Testis (tissue), 2 donors: ENCODE measurements at regions not wholly inside any gene's neighbourhood (a gene's known extent, or its start where the extent isn't known, plus 50 kb on each side); places are given as distances from the start of the nearest gene placed in this dataset.

ENCODE experiments used
- DNase-seq: peaks from one replicate; pipeline ENCODE4 v3.0.0-alpha.2; 2019
- H3K27ac ChIP-seq, 2 donors: fragments of 200-600 bp; sonication (generic); one replicate each; pipeline ENCODE4 v1.5.1; 2019
- H3K27me3 ChIP-seq: fragments of 200-600 bp; sonication (generic); one replicate; pipeline ENCODE4 v1.5.1; 2019
- H3K36me3 ChIP-seq: fragments of 200-600 bp; sonication (generic); one replicate; pipeline ENCODE4 v1.5.1; 2017; ENCODE audit warnings: low read depth; ENCODE audit errors: missing control alignments
- H3K4me1 ChIP-seq: fragments of 200-600 bp; sonication (generic); one replicate; pipeline ENCODE4 v1.5.1; 2019
- H3K4me3 ChIP-seq, 2 donors: fragments of 200-600 bp; sonication (generic); one replicate each; pipeline ENCODE4 v1.5.1; 2017 to 2019
- H3K9me3 ChIP-seq: fragments of 200-600 bp; sonication (generic); one replicate; pipeline ENCODE4 v1.5.1; 2017
- POLR2A ChIP-seq: fragments of 450-650 bp; IDR thresholded peaks from one replicate; pipeline ENCODE4 v1.6.1; 2017; ENCODE audit warnings: antibody characterized with exemption, mild to moderate bottlenecking, moderate library complexity
- WGBS, 2 donors: methylation state at CpG; one replicate each; pipeline ENCODE4 v1.1.5; 2018; 5-methylcytosine and 5-hydroxymethylcytosine counted together
- intact Hi-C: fragments of 100-400 bp; cut with DNase I; formaldehyde crosslinking; loops from one replicate; pipeline ENCODE4 v1.15.1; 2023; ENCODE audit warnings: low total_unique reads
- TF ChIP-seq, protein P1 (sequence below), 3 experiments: fragments of 450-650 bp in 2 of 3; fragments of 200-600 bp in 1 of 3; sonication (generic) in 1 of 3; IDR thresholded peaks; one replicate each; pipeline ENCODE4 v1.5.1; 2016 to 2019; ENCODE audit warnings: antibody characterized with exemption in 3 of 3, mild to moderate bottlenecking in 2 of 3, moderate library complexity in 1 of 3

DNA sequence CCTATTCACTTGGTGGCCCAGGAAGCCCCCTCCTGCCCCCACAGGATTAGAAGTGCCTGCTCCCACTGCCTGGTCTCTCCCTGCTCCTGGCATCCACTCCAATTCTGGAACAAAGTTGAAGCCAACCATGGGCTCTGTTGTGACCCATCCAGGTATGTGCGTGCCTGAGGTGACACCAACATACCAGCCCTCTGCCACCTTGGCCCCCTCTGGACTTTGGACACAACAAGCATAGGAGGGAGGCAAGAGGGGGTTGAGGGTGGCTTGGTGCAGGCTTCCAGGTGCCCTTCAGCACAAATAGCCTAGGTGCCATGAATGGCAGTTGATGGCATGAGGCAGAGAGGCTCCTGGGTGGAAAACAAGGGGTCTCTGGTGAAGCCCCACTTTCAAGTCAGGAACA lies 600.9 kb downstream of the SI start:
- Histone ChIP-seq H3K27me3 (no peaks in the 10 kb centered on the region), H3K4me1 (no peaks in the 10 kb centered on the region), H3K36me3 (no peaks in the 10 kb centered on the region), H3K27ac (no peak overlapping the region), H3K4me3 (no peak overlapping the region), H3K9me3 (no peaks in the 10 kb centered on the region)
- no peak for DNase-seq
- intact Hi-C loops, result no loop called here
- 80 to 94% methylated on average over 1 of the region's 1 CpG for WGBS, 2 donors
- TF ChIP-seq POLR2A, result no peak
- TF ChIP-seq, protein P1, sequence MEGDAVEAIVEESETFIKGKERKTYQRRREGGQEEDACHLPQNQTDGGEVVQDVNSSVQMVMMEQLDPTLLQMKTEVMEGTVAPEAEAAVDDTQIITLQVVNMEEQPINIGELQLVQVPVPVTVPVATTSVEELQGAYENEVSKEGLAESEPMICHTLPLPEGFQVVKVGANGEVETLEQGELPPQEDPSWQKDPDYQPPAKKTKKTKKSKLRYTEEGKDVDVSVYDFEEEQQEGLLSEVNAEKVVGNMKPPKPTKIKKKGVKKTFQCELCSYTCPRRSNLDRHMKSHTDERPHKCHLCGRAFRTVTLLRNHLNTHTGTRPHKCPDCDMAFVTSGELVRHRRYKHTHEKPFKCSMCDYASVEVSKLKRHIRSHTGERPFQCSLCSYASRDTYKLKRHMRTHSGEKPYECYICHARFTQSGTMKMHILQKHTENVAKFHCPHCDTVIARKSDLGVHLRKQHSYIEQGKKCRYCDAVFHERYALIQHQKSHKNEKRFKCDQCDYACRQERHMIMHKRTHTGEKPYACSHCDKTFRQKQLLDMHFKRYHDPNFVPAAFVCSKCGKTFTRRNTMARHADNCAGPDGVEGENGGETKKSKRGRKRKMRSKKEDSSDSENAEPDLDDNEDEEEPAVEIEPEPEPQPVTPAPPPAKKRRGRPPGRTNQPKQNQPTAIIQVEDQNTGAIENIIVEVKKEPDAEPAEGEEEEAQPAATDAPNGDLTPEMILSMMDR (IDR thresholded peaks at IDR 0.05), result no peak

DNA sequence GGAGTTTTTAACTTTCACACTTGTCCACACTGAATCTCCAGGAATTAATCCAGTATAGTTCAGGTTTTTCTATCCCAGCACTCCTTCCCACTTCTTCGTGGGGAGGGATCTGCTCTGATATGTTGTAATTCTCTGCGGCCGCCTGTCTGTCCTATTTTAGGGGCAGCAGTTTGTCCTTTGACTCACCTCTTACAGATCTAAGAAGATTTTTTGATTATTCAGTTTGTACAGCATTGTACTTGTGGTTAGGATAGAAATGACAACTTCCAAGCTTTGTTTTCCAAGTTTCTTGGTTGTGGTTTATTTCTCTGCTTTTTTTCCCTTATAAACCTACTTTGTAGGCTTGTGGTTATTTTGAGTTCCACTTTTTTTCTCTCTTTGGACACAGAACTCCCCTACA lies 601.7 kb downstream of the SI start:
- intact Hi-C loops, result no loop called here
- no peak for DNase-seq
- TF ChIP-seq, protein P1 (IDR thresholded peaks at IDR 0.05), result no peak
- no peak for TF ChIP-seq POLR2A

GRCh38 chr3:164470471-164470870 lies 607.8 kb downstream of the SI start:
- intact Hi-C loops, result no loop called here
- no peak for DNase-seq
- H3K9me3 ChIP-seq, result no peaks in the 10 kb centered on the region
- no peak overlapping the region for H3K4me3 ChIP-seq
- no peaks in the 10 kb centered on the region for H3K4me1 ChIP-seq
- WGBS, 2 donors, result 76 to 83% methylated on average over 3 of the region's 3 CpGs
- H3K36me3 ChIP-seq, result no peaks in the 10 kb centered on the region
- TF ChIP-seq POLR2A, result no peak
- TF ChIP-seq, protein P1 (IDR thresholded peaks at IDR 0.05), result no peak
- no peaks in the 10 kb centered on the region for H3K27me3 ChIP-seq
- H3K27ac ChIP-seq, result no peak overlapping the region

More for the DNA sequence above, 601.7 kb downstream of the SI start:
- no peaks in the 10 kb centered on the region for H3K9me3 ChIP-seq
- no peak overlapping the region for H3K27ac ChIP-seq
- no peaks in the 10 kb centered on the region for H3K36me3 ChIP-seq
- no peaks in the 10 kb centered on the region for H3K27me3 ChIP-seq
- WGBS, 2 donors, result 89 to 100% methylated on average over 3 of the region's 3 CpGs
- no peaks in the 10 kb centered on the region for H3K4me1 ChIP-seq
- H3K4me3 ChIP-seq, result no peak overlapping the region

GRCh38 chr3:164468055-164468454 lies 610.2 kb downstream of the SI start:
- 68 to 71% methylated on average over 6 of the region's 6 CpGs for WGBS, 2 donors

DNA sequence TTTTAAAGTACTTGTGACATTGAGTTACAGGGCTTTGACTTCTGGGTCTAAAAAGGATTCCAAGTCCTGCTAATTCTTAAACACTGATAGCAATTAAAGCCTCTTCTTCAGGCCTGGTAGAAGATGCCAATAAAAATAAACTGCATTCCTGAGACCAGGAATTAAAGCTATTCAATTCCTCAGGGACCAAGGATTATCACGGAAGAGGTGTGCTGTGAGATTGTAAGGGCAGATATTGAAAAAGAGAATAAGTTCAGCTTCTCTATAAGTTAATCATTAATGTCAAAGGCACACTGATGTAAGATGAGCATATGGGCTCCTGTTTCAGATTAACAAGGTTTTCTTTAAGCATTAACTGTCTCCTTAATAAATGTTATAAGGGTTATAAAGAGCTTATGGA lies 611.3 kb downstream of the SI start:
- TF ChIP-seq POLR2A, result no peak
- TF ChIP-seq, protein P1 (IDR thresholded peaks at IDR 0.05), result no peak
- H3K9me3 ChIP-seq, result no peaks in the 10 kb centered on the region
- H3K4me1 ChIP-seq, result no peaks in the 10 kb centered on the region
- H3K27ac ChIP-seq, result no peak overlapping the region
- 66 to 77% methylated on average over 1 of the region's 1 CpG for WGBS, 2 donors
- H3K36me3 ChIP-seq, result no peaks in the 10 kb centered on the region
- intact Hi-C loops, result no loop called here
- H3K4me3 ChIP-seq, result no peak overlapping the region
- no peaks in the 10 kb centered on the region for H3K27me3 ChIP-seq
- DNase-seq, result no peak

More at GRCh38 chr3:164468055-164468454, 610.2 kb downstream of the SI start:
- Histone ChIP-seq H3K27me3 (no peaks in the 10 kb centered on the region), H3K4me1 (no peaks in the 10 kb centered on the region), H3K9me3 (no peaks in the 10 kb centered on the region), H3K27ac (no peak overlapping the region), H3K4me3 (no peak overlapping the region), H3K36me3 (no peaks in the 10 kb centered on the region)
- no peak for DNase-seq
- intact Hi-C loops, result no loop called here
- TF ChIP-seq, protein P1 (IDR thresholded peaks at IDR 0.05), result no peak
- no peak for TF ChIP-seq POLR2A
